B cell (primary cell): ENCODE measurements at regions not wholly inside any gene's neighbourhood (a gene's known extent, or its start where the extent isn't known, plus 50 kb on each side); places are given as distances from the start of the nearest gene placed in this dataset.

Experiments used
- CTCF ChIP-seq: fragments of 200-600 bp; IDR thresholded peaks from one replicate; pipeline ENCODE4 v1.8.0; 2022; ENCODE audit warnings: antibody characterized with exemption, mild to moderate bottlenecking
- EZH2 ChIP-seq: IDR thresholded peaks from 2 replicates; pipeline ENCODE4 v1.6.1; 2012; ENCODE audit warnings: borderline replicate concordance, low read depth, mild to moderate bottlenecking, moderate library complexity, low read length; ENCODE audit not compliant: insufficient read depth, poor library complexity, severe bottlenecking

- no peak for TF ChIP-seq CTCF
- no peak for TF ChIP-seq EZH2
Observed at GRCh38 chr12:70157099-70157498, 86.1 kb upstream of the CNOT2 start.
